ENCODE measurements at regions not wholly inside any gene's neighbourhood (a gene's known extent, or its start where the extent isn't known, plus 50 kb on each side); places are given as distances from the start of the nearest gene placed in this dataset.

- TF ChIP-seq CTCF (IDR thresholded peaks at IDR 0.05) = no peak
- TF ChIP-seq POLR2A (IDR thresholded peaks at IDR 0.05) = no peak
Measured at GRCh38 chr7:46135557-46135956, 214.5 kb upstream of the IGFBP3 start.
